ENCODE measurements at regions not wholly inside any gene's neighbourhood (a gene's known extent, or its start where the extent isn't known, plus 50 kb on each side); places are given as distances from the start of the nearest gene placed in this dataset.

- no peaks in the 10 kb centered on the region for H3K36me3 ChIP-seq (ENCODE audit: insufficient read depth in 1 of 2, low read depth in 1 of 2)
- WGBS, 3 donors: 36 to 57% (median 41%) methylated on average over 1 of the region's 1 CpG
Measured at GRCh38 chr1:213618094-213618493, 369.7 kb upstream of the PROX1 start.

GRCh38 chr1:213619026-213619425 is 368.7 kb upstream of the PROX1 start:
- 93 to 100% (median 95%) methylated on average over 1 of the region's 1 CpG for WGBS, 3 donors
- H3K27me3 ChIP-seq (ENCODE audit: insufficient read depth in 3 of 3, low read length in 2 of 3): no peaks in the 10 kb centered on the region
- DNase-seq (no peak), ATAC-seq (no peak)
- no peak overlapping the region for H3K27ac ChIP-seq
- peaks cover 4% of the 10 kb centered on the region for H3K4me1 ChIP-seq
- H3K4me3 ChIP-seq: no peak overlapping the region
- no peaks in the 10 kb centered on the region for H3K36me3 ChIP-seq (ENCODE audit: insufficient read depth in 1 of 2, low read depth in 1 of 2)
- intact Hi-C loops (cut with DNase I): no loop called here
- TF ChIP-seq, protein P1, sequence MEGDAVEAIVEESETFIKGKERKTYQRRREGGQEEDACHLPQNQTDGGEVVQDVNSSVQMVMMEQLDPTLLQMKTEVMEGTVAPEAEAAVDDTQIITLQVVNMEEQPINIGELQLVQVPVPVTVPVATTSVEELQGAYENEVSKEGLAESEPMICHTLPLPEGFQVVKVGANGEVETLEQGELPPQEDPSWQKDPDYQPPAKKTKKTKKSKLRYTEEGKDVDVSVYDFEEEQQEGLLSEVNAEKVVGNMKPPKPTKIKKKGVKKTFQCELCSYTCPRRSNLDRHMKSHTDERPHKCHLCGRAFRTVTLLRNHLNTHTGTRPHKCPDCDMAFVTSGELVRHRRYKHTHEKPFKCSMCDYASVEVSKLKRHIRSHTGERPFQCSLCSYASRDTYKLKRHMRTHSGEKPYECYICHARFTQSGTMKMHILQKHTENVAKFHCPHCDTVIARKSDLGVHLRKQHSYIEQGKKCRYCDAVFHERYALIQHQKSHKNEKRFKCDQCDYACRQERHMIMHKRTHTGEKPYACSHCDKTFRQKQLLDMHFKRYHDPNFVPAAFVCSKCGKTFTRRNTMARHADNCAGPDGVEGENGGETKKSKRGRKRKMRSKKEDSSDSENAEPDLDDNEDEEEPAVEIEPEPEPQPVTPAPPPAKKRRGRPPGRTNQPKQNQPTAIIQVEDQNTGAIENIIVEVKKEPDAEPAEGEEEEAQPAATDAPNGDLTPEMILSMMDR (IDR thresholded peaks at IDR 0.05): no peak
- no peaks in the 10 kb centered on the region for H3K9me3 ChIP-seq

More at GRCh38 chr1:213618094-213618493, 369.7 kb upstream of the PROX1 start:
- no peak for ATAC-seq
- Histone ChIP-seq H3K9me3 (no peaks in the 10 kb centered on the region), H3K4me3 (no peak overlapping the region), H3K27me3 (ENCODE audit: insufficient read depth in 3 of 3, low read length in 2 of 3) (no peaks in the 10 kb centered on the region), H3K4me1 (peaks cover 4% of the 10 kb centered on the region), H3K27ac (no peak overlapping the region)
- no peak for DNase-seq
- intact Hi-C loops (cut with DNase I): no loop called here
- TF ChIP-seq, protein P1 (IDR thresholded peaks at IDR 0.05): no peak

- H3K27ac ChIP-seq: no peak overlapping the region
- H3K4me1 ChIP-seq: peaks cover 4% of the 10 kb centered on the region
- no peak overlapping the region for H3K4me3 ChIP-seq
- no peaks in the 10 kb centered on the region for H3K36me3 ChIP-seq (ENCODE audit: insufficient read depth in 1 of 2, low read depth in 1 of 2)
- DNase-seq (no peak), ATAC-seq (no peak)
- WGBS, 3 donors: 50 to 60% (median 52%) methylated on average over 6 of the region's 6 CpGs
- H3K9me3 ChIP-seq: no peaks in the 10 kb centered on the region
- intact Hi-C loops (cut with DNase I): no loop called here
- H3K27me3 ChIP-seq (ENCODE audit: insufficient read depth in 3 of 3, low read length in 2 of 3): no peaks in the 10 kb centered on the region
- TF ChIP-seq, protein P1 (IDR thresholded peaks at IDR 0.05): no peak
Measured at GRCh38 chr1:213621077-213621476, 366.7 kb upstream of the PROX1 start.

- Histone ChIP-seq H3K27ac (peak overlapping the region; percentile 42), H3K9me3 (no peaks in the 10 kb centered on the region), H3K27me3 (ENCODE audit: insufficient read depth in 3 of 3, low read length in 2 of 3) (no peaks in the 10 kb centered on the region), H3K4me3 (no peak overlapping the region), H3K36me3 (ENCODE audit: insufficient read depth in 1 of 2, low read depth in 1 of 2) (no peaks in the 10 kb centered on the region), H3K4me1 (no peaks in the 10 kb centered on the region)
- DNase-seq: peak in 1 of 2 donors; percentile 13
- intact Hi-C loops (cut with DNase I): no loop called here
- TF ChIP-seq, protein P1 (IDR thresholded peaks at IDR 0.05): no peak
- ATAC-seq: peak; percentile 56 to 69 (median 63)
- WGBS, 3 donors: 38 to 65% (median 44%) methylated on average over 19 of the region's 19 CpGs
Measured at GRCh38 chr1:213622365-213623063, 365.3 kb upstream of the PROX1 start.

Measured in psoas muscle (tissue), 7 donors.